Peyer's patch (tissue), 4 donors: ENCODE measurements at regions not wholly inside any gene's neighbourhood (a gene's known extent, or its start where the extent isn't known, plus 50 kb on each side); places are given as distances from the start of the nearest gene placed in this dataset.
"Not testable (repeated sequence)": the region's sequence is repeated elsewhere in the genome, so short reads cannot be mapped to it uniquely, and the experiment has no call there.

Source experiments
- DNase-seq, 3 donors: peaks; one replicate each; pipeline ENCODE4 v3.0.0-alpha.2; 2017 to 2019
- H3K27ac ChIP-seq, 4 donors: fragments of 200-600 bp; sonication (generic); one replicate each; pipeline ENCODE4 v1.5.1; 2016 to 2019
- H3K27me3 ChIP-seq, 2 donors: fragments of 200-600 bp; sonication (generic); one replicate each; pipeline ENCODE4 v1.5.1; 2019
- H3K36me3 ChIP-seq, 3 donors: fragments of 200-600 bp; sonication (generic); one replicate each; pipeline ENCODE4 v1.5.1; 2016 to 2019
- H3K4me1 ChIP-seq, 4 donors: fragments of 200-600 bp; sonication (generic); one replicate each; pipeline ENCODE4 v1.5.1; 2016 to 2019
- H3K4me3 ChIP-seq, 4 donors: fragments of 200-600 bp; sonication (generic); 1 replicate in 3 of 4; 2 replicates in 1 of 4; pipeline ENCODE4 v1.5.1; 2016 to 2019; ENCODE audit warnings: mild to moderate bottlenecking in 1 of 4
- H3K9me3 ChIP-seq, 4 donors: fragments of 200-600 bp; sonication (generic); one replicate each; pipeline ENCODE4 v1.5.1; 2016 to 2019; ENCODE audit warnings: mild to moderate bottlenecking in 1 of 4
- POLR2A ChIP-seq, 2 donors: fragments of 450-650 bp; IDR thresholded peaks; one replicate each; pipeline ENCODE4 v1.5.1; 2017; ENCODE audit warnings: antibody characterized with exemption in 2 of 2, mild to moderate bottlenecking in 2 of 2, moderate library complexity in 2 of 2
- TF ChIP-seq, protein P1 (sequence below), 6 experiments: fragments of 450-650 bp in 4 of 6; fragments of 200-600 bp in 2 of 6; sonication (generic) in 1 of 6; IDR thresholded peaks; one replicate each; pipeline ENCODE4 v1.5.1; 2017 to 2019; ENCODE audit warnings: antibody characterized with exemption in 6 of 6, mild to moderate bottlenecking in 3 of 6, moderate library complexity in 1 of 6

DNA sequence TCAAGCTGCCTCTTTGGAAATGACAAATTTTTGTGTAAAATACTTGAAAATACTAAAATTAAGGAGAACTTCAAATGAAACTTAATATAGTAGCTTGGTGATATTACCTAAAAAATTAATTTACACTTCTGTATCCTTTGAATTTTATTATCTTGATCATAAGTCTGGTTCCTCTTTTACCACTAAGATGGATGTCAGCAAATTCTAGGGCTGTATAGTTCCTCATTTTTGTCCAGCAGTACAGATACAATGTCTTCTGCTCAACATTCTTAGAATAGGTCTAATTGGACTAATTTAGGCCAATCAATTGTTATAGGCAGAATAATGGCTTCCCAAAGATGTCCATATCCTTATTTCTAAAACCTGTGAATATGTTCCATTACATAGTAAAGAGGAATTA is 1298.0 kb upstream of the RAG2 start:
- Histone ChIP-seq H3K9me3 (no peaks in the 10 kb centered on the region), H3K4me1 (no peaks in the 10 kb centered on the region), H3K27ac (no peak overlapping the region), H3K27me3 (no peaks in the 10 kb centered on the region), H3K36me3 (no peaks in the 10 kb centered on the region), H3K4me3 (no peak overlapping the region)
- no peak for TF ChIP-seq POLR2A (IDR thresholded peaks at IDR 0.05)
- TF ChIP-seq, protein P1, sequence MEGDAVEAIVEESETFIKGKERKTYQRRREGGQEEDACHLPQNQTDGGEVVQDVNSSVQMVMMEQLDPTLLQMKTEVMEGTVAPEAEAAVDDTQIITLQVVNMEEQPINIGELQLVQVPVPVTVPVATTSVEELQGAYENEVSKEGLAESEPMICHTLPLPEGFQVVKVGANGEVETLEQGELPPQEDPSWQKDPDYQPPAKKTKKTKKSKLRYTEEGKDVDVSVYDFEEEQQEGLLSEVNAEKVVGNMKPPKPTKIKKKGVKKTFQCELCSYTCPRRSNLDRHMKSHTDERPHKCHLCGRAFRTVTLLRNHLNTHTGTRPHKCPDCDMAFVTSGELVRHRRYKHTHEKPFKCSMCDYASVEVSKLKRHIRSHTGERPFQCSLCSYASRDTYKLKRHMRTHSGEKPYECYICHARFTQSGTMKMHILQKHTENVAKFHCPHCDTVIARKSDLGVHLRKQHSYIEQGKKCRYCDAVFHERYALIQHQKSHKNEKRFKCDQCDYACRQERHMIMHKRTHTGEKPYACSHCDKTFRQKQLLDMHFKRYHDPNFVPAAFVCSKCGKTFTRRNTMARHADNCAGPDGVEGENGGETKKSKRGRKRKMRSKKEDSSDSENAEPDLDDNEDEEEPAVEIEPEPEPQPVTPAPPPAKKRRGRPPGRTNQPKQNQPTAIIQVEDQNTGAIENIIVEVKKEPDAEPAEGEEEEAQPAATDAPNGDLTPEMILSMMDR (IDR thresholded peaks at IDR 0.05) = no peak
- DNase-seq = no peak

DNA sequence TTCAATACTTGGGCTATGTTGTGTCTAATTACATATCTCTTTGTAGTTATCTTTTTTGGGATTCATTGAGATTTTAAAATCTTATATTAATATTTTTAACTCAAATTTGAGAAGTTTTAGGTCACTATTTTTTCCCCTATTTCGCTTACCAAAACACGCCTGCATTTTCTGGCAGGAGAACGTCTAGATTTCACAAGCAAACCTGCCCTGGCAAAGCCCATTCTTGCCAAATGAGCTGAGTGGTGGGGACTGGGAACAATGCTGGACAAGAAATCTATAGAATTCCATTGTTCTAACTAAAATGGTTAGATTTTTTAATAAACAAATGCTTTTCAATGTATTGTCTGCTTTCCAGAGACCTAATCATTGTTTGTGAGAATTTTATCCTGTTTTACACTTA is 1283.7 kb upstream of the RAG2 start:
- TF ChIP-seq, protein P1 (IDR thresholded peaks at IDR 0.05) = no peak
- TF ChIP-seq POLR2A (IDR thresholded peaks at IDR 0.05) = no peak
- DNase-seq = no peak
- Histone ChIP-seq H3K27me3 (no peaks in the 10 kb centered on the region), H3K36me3 (no peaks in the 10 kb centered on the region), H3K27ac (no peak overlapping the region), H3K4me1 (no peaks in the 10 kb centered on the region), H3K9me3 (no peaks in the 10 kb centered on the region), H3K4me3 (no peak overlapping the region)

DNA sequence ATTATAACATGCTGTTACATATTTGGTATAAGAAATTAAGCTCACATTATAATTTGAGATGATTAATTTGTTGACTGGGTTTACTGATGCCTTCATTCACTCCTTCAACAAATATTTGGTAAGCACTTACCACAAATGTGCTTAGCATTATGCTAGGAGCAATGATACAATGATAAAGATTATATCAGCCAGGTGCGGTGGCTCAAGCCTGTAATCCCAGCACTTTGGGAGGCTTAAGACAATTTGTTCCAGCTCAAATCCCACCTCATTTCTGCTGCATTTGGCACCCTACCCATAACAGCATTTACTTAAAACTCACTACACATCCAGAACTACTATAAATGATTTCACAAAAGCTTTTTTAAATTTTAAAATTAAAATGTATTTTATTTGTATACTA is 1263.6 kb upstream of the RAG2 start:
- H3K4me3 ChIP-seq = no peak overlapping the region
- H3K27ac ChIP-seq = no peak overlapping the region
- no peaks in the 10 kb centered on the region for H3K9me3 ChIP-seq
- TF ChIP-seq, protein P1 (IDR thresholded peaks at IDR 0.05) = no peak
- TF ChIP-seq POLR2A (IDR thresholded peaks at IDR 0.05) = no peak
- no peaks in the 10 kb centered on the region for H3K36me3 ChIP-seq
- H3K27me3 ChIP-seq = no peaks in the 10 kb centered on the region
- no peak for DNase-seq
- no peaks in the 10 kb centered on the region for H3K4me1 ChIP-seq

DNA sequence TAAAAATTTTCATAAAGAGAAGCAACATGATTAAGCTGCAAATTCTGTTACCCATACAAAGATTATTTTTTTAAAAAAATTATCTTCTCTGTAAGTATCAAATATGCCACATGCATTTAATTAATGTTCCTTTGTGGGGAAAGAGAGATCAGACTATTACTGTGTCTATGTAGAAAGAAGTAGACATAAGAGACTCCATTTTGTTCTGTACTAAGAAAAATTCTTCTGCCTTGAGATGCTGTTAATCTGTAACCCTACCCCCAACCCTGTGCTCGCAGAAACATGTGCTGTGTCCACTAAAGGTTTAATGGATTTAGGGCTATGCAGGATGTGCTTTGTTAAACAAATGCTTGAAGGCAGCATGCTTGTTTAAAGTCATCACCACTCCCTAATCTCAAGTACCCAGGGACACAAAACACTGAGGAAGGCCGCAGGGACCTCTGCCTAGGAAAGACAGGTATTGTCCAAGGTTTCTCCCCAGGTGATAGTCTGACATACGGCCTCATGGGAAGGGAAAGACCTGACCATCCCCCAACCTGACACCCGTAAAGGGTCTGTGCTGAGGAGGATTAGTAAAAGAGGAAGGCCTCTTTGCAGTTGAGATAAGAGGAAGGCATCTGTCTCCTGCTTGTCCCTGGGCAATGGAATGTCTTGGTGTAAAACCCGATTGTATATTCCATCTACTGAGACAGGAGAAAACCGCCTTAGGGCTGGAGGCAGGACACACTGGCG is 1260.9 kb upstream of the RAG2 start:
- not testable (repeated sequence) for H3K4me3 ChIP-seq, H3K4me1 ChIP-seq, H3K36me3 ChIP-seq, H3K27me3 ChIP-seq, H3K27ac ChIP-seq, DNase-seq, H3K9me3 ChIP-seq

DNA sequence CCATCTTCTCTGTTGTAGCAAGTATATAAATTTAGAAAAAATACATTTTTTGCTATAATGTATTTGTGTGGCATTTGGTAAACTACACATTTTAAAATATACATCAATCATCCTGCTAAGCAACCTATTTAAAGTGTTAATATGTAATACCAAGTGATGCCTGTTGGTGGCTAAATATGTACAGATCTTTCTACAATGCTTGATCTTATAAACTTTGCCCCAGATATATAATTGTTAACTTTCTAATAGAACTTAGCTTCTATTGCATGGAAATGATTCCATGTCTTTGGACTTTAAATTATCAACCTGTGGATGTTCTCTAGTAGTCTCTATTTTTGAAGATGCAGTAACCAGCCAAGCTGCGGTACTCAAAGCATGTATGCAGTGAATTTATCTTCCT is 1260.4 kb upstream of the RAG2 start:
- no peak overlapping the region for H3K4me3 ChIP-seq
- no peaks in the 10 kb centered on the region for H3K36me3 ChIP-seq
- no peak for TF ChIP-seq POLR2A (IDR thresholded peaks at IDR 0.05)
- TF ChIP-seq, protein P1 (IDR thresholded peaks at IDR 0.05) = peak in 2 of 6 experiments; percentile 8
- DNase-seq = no peak
- H3K4me1 ChIP-seq = no peaks in the 10 kb centered on the region
- no peaks in the 10 kb centered on the region for H3K9me3 ChIP-seq
- H3K27me3 ChIP-seq = no peaks in the 10 kb centered on the region
- H3K27ac ChIP-seq = no peak overlapping the region

DNA sequence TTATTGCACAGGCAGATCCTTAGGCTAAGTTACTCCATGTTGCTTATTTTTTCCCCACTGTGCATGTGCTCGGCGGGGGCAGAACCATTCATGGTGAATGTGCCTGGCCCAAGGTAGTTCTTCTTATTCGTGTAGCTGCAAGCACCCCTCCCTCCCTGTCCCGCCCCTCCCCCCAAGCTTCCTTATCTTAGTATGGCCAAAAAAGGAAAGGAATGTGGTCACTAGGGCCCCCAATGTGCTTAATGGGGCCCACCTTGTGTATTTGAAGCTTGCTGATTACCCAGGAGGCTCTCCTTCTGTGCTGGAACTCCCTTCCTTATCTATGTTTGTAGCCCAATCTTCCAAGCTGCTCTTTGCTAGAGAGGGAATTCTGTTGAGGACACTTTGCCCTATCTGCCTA is 1259.7 kb upstream of the RAG2 start:
- Histone ChIP-seq H3K27me3 (no peaks in the 10 kb centered on the region), H3K36me3 (no peaks in the 10 kb centered on the region), H3K9me3 (no peaks in the 10 kb centered on the region), H3K4me3 (no peak overlapping the region), H3K4me1 (no peaks in the 10 kb centered on the region), H3K27ac (no peak overlapping the region)
- no peak for DNase-seq
- TF ChIP-seq, protein P1 (IDR thresholded peaks at IDR 0.05) = no peak
- no peak for TF ChIP-seq POLR2A (IDR thresholded peaks at IDR 0.05)
